Smooth muscle cell (in vitro differentiated cells): ENCODE measurements at regions not wholly inside any gene's neighbourhood (a gene's known extent, or its start where the extent isn't known, plus 50 kb on each side); places are given as distances from the start of the nearest gene placed in this dataset.

Source experiments
- DNase-seq: peaks from one replicate; lab custom pipeline; 2025; ENCODE audit not compliant: unreplicated experiment; lab: John Stamatoyannopoulos, UW
- H2AFZ ChIP-seq: fragments of 200-600 bp; sonication (generic); 2 replicates; pipeline ENCODE4 v1.6.0; 2016; ENCODE audit warnings: antibody characterized with exemption, low read depth, mild to moderate bottlenecking
- H3F3A ChIP-seq: fragments of 200-600 bp; sonication (generic); 2 replicates; pipeline ENCODE4 v1.6.0; 2017; ENCODE audit warnings: antibody characterized with exemption, low read depth
- H3K27ac ChIP-seq: fragments of 200-600 bp; sonication (generic); 2 replicates; pipeline ENCODE4 v1.5.1; 2016; ENCODE audit warnings: low read depth, mild to moderate bottlenecking
- H3K27me3 ChIP-seq: fragments of 200-600 bp; sonication (generic); 2 replicates; pipeline ENCODE4 v1.6.1; 2016; ENCODE audit warnings: low read depth, mild to moderate bottlenecking
- H3K36me3 ChIP-seq: fragments of 200-600 bp; sonication (generic); 2 replicates; pipeline ENCODE4 v1.5.1; 2016; ENCODE audit warnings: low read depth
- H3K4me1 ChIP-seq: fragments of 200-600 bp; sonication (generic); 2 replicates; pipeline ENCODE4 v1.5.1; 2016; ENCODE audit warnings: low read depth
- H3K4me2 ChIP-seq: fragments of 200-600 bp; sonication (generic); 2 replicates; pipeline ENCODE4 v1.6.0; 2016; ENCODE audit warnings: mild to moderate bottlenecking
- H3K4me3 ChIP-seq: fragments of 200-600 bp; sonication (generic); 2 replicates; pipeline ENCODE4 v1.5.1; 2016; ENCODE audit warnings: mild to moderate bottlenecking
- H3K79me2 ChIP-seq: fragments of 200-600 bp; sonication (generic); 2 replicates; pipeline ENCODE4 v1.6.0; 2016; ENCODE audit warnings: low read depth, mild to moderate bottlenecking
- H3K9ac ChIP-seq: fragments of 200-600 bp; sonication (generic); 2 replicates; pipeline ENCODE4 v1.6.0; 2016; ENCODE audit warnings: low read depth
- H3K9me3 ChIP-seq: fragments of 200-600 bp; sonication (generic); replicated peaks from 2 replicates; pipeline ENCODE4 v1.5.1; 2016; ENCODE audit warnings: low read depth
- H4K20me1 ChIP-seq: fragments of 200-600 bp; sonication (generic); 2 replicates; pipeline ENCODE4 v1.6.0; 2016; ENCODE audit warnings: low read depth
- WGBS: methylation state at CpG from one replicate; pipeline ENCODE4 v1.1.7; 2016; ENCODE audit warnings: low lambda C conversion rate; 5-methylcytosine and 5-hydroxymethylcytosine counted together
- TF ChIP-seq, protein P1 (sequence below): fragments of 200-600 bp; sonication (generic); IDR thresholded peaks from 2 replicates; pipeline ENCODE4 v1.5.1; 2017; ENCODE audit warnings: borderline replicate concordance, mild to moderate bottlenecking, antibody characterized with exemption; ENCODE audit not compliant: insufficient read depth, poor library complexity, severe bottlenecking

GRCh38 chr12:91991399-91992187, 154.1 kb downstream of the BTG1 start:
- Histone ChIP-seq H3F3A (no peaks in the 10 kb centered on the region), H2AFZ (no peak overlapping the region), H3K79me2 (no peaks in the 10 kb centered on the region), H3K36me3 (no peaks in the 10 kb centered on the region), H3K4me1 (no peaks in the 10 kb centered on the region), H3K9me3 (no peaks in the 10 kb centered on the region), H3K27ac (no peak overlapping the region), H3K4me3 (no peak overlapping the region), H3K27me3 (no peaks in the 10 kb centered on the region), H3K9ac (no peak overlapping the region), H3K4me2 (no peak overlapping the region), H4K20me1 (no peaks in the 10 kb centered on the region)
- TF ChIP-seq, protein P1, sequence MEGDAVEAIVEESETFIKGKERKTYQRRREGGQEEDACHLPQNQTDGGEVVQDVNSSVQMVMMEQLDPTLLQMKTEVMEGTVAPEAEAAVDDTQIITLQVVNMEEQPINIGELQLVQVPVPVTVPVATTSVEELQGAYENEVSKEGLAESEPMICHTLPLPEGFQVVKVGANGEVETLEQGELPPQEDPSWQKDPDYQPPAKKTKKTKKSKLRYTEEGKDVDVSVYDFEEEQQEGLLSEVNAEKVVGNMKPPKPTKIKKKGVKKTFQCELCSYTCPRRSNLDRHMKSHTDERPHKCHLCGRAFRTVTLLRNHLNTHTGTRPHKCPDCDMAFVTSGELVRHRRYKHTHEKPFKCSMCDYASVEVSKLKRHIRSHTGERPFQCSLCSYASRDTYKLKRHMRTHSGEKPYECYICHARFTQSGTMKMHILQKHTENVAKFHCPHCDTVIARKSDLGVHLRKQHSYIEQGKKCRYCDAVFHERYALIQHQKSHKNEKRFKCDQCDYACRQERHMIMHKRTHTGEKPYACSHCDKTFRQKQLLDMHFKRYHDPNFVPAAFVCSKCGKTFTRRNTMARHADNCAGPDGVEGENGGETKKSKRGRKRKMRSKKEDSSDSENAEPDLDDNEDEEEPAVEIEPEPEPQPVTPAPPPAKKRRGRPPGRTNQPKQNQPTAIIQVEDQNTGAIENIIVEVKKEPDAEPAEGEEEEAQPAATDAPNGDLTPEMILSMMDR, result no peak
- WGBS, result 62% methylated on average over 1 of the region's 1 CpG
- no peak for DNase-seq

DNA sequence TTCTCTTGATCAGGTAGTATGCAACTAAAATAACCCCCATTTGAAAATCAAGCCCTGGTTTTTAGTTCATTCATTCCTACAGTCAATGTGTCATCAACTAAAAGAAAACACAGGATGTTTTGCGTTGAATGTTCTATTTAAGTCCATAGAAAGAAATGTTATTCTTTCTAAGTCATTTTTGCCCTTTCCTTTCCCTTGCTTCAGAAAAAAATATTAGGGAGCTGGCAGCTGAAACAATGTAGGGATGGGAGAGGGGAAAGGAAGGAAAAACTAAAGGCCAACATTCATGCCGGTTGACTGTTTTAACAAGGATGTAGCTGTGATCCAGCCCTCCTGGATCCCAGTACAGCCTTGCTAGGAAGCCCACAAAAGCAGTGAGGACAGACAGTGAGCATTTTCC, 155.1 kb downstream of the BTG1 start:
- no peaks in the 10 kb centered on the region for H3K36me3 ChIP-seq
- no peak overlapping the region for H3K4me2 ChIP-seq
- H2AFZ ChIP-seq, result no peak overlapping the region
- no peaks in the 10 kb centered on the region for H3K9me3 ChIP-seq
- no peak for DNase-seq
- no peaks in the 10 kb centered on the region for H4K20me1 ChIP-seq
- no peak overlapping the region for H3K9ac ChIP-seq
- H3K27ac ChIP-seq, result no peak overlapping the region
- TF ChIP-seq, protein P1, result no peak
- peaks cover 4% of the 10 kb centered on the region for H3K4me1 ChIP-seq
- H3K27me3 ChIP-seq, result no peaks in the 10 kb centered on the region
- no peaks in the 10 kb centered on the region for H3F3A ChIP-seq
- 80% methylated on average over 2 of the region's 2 CpGs for WGBS
- H3K4me3 ChIP-seq, result no peak overlapping the region
- H3K79me2 ChIP-seq, result no peaks in the 10 kb centered on the region

DNA sequence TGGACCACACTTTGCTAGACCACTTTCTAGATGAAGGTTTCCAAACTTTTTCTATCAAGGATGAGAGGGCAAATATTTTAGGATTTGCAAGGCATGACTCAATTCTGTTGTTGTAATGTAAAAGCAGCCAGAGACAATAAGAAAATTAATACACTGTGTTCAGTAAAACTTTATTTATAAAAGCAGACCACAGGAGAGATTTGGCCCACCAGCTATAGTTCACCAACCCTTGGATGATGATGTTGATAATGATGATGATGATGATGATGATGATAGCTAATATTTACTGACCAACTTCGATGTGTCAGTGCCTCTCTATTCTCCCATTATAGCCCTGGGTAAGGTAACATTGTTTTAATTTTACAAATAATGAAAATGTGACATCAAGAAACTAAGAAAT, 156.5 kb downstream of the BTG1 start:
- Histone ChIP-seq H3K9ac (no peak overlapping the region), H4K20me1 (no peaks in the 10 kb centered on the region), H3K9me3 (no peaks in the 10 kb centered on the region), H3K79me2 (no peaks in the 10 kb centered on the region), H3K4me2 (no peak overlapping the region), H3K4me1 (peaks cover 10% of the 10 kb centered on the region), H2AFZ (no peak overlapping the region), H3K27me3 (no peaks in the 10 kb centered on the region), H3K36me3 (no peaks in the 10 kb centered on the region), H3K4me3 (no peak overlapping the region), H3F3A (no peaks in the 10 kb centered on the region), H3K27ac (no peak overlapping the region)
- 78% methylated on average over 1 of the region's 1 CpG for WGBS
- TF ChIP-seq, protein P1, result no peak
- DNase-seq, result no peak
